OCI-LY1 (cell line): ENCODE measurements at regions not wholly inside any gene's neighbourhood (a gene's known extent, or its start where the extent isn't known, plus 50 kb on each side); places are given as distances from the start of the nearest gene placed in this dataset.

Experiments
- CTCF ChIP-seq: fragments of 200-600 bp; sonication (generic), shearing (Covaris generic); IDR thresholded peaks from 2 replicates; pipeline ENCODE4 v1.5.1; 2017; ENCODE audit warnings: mild to moderate bottlenecking, antibody characterized with exemption, low read length, moderate library complexity, mixed read lengths
- EZH2 ChIP-seq: fragments of 200-600 bp; sonication (generic), shearing (Covaris generic); IDR thresholded peaks from 2 replicates; pipeline ENCODE4 v1.8.0; 2017; ENCODE audit warnings: borderline replicate concordance, mixed run types, mild to moderate bottlenecking, antibody characterized with exemption, low read length, moderate library complexity, mixed read lengths

GRCh38 chr20:55258559-55258958 is 746.8 kb downstream of the CBLN4 start:
- TF ChIP-seq CTCF (no peak), EZH2 (no peak)
